PFSK-1 (cell line): ENCODE measurements at regions not wholly inside any gene's neighbourhood (a gene's known extent, or its start where the extent isn't known, plus 50 kb on each side); places are given as distances from the start of the nearest gene placed in this dataset.

Experiments used
- FOXP2 ChIP-seq: optimal IDR thresholded peaks from 2 replicates; pipeline ENCODE3; 2011; ENCODE audit warnings: borderline replicate concordance, control low read depth, inconsistent platforms; ENCODE audit not compliant: insufficient read depth; ENCODE audit errors: extremely low read length, extremely low read depth
- POLR2AphosphoS5 ChIP-seq: IDR thresholded peaks from 2 replicates; pipeline ENCODE4 v1.6.1; 2012; ENCODE audit warnings: low read depth, mild to moderate bottlenecking, control low read depth, low read length, moderate library complexity
- REST ChIP-seq, 2 experiments: IDR thresholded peaks; 2 replicates each; pipeline versions ENCODE4 v1.6.1 to v1.8.0; 2011 to 2012; ENCODE audit warnings: low read depth in 2 of 2, low read length in 2 of 2, control low read depth in 1 of 2, inconsistent platforms in 1 of 2, mild to moderate bottlenecking in 1 of 2, moderate library complexity in 1 of 2; ENCODE audit not compliant: insufficient read depth in 1 of 2
- SIN3A ChIP-seq: IDR thresholded peaks from 2 replicates; pipeline ENCODE4 v1.6.1; 2012; ENCODE audit warnings: mild to moderate bottlenecking, low read length, moderate library complexity, borderline replicate concordance; ENCODE audit not compliant: insufficient read depth
- TAF1 ChIP-seq: IDR thresholded peaks from 2 replicates; pipeline ENCODE4 v1.6.1; 2012; ENCODE audit warnings: low read length, control low read depth, borderline replicate concordance; ENCODE audit not compliant: insufficient read depth

DNA sequence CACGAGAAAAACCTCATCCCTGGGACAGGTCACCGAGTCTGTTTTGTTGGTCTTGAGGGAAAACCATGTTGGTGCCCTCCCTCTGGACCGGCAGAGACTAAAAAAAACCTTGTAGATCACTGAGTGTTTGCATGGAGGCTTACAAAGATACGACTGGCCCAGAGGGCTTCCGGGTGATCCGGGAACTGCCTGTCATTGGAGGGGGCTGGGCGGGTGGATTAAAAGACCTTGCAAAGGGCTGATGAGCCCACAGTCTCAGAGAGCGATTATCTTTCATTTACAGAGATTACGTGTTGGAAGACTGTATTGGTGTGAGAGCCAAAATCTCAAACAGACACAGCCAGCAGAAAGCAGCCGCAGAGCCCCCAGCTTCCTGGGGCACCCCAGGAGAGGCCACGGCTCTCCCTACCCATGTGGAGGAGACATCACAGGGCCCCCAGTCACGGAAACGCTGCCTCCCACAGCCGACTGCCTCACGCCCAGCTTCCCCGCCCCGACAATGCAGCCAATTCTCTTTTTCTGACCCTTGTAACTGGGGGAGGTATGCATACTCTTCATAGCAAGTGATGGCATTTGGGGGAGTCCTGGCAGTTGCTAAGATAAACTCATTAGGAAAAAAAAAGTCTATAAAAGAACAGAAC, 426.4 kb downstream of the CTTN start:
- TF ChIP-seq REST (IDR thresholded peaks at IDR 0.05; ENCODE audit: insufficient read depth in 1 of 2, low read depth in 2 of 2, low read length in 2 of 2): no peak
- no peak for TF ChIP-seq FOXP2
- TF ChIP-seq SIN3A: no peak
- TF ChIP-seq POLR2AphosphoS5: no peak
- no peak for TF ChIP-seq TAF1

DNA sequence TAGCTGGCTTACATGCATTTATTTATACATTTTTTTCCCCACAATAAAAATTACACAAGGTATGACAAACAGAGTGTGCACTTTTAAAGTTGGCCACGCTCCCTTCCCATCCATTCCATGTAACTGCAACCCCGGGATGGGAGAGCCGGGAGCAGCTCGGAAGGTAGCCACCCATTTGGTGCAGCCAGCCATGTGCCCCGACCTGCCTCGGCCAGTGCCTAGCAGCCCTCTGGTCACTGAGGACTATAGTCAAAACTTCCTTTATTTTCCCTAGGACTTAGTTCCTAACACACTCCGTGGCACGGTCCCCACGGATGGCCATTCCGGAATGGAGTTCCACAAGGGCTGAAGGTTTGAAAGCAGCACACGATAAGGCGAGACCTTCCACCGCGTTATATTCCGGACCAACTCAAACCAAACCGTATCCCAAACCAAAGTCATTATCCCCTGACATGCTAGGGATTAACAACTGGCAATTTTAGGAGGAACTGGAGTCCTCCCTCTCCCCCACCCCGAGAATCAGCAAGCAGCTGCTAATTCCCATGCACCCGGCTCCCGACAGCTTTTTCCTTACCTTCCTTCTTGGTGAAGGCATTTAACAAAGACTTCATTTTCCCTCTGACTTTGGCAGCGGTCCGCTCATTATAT, 426.4 kb downstream of the SHANK2 start:
- TF ChIP-seq TAF1: no peak
- no peak for TF ChIP-seq FOXP2
- TF ChIP-seq POLR2AphosphoS5: no peak
- TF ChIP-seq SIN3A: no peak
- no peak for TF ChIP-seq REST (IDR thresholded peaks at IDR 0.05; ENCODE audit: insufficient read depth in 1 of 2, low read depth in 2 of 2, low read length in 2 of 2)

DNA sequence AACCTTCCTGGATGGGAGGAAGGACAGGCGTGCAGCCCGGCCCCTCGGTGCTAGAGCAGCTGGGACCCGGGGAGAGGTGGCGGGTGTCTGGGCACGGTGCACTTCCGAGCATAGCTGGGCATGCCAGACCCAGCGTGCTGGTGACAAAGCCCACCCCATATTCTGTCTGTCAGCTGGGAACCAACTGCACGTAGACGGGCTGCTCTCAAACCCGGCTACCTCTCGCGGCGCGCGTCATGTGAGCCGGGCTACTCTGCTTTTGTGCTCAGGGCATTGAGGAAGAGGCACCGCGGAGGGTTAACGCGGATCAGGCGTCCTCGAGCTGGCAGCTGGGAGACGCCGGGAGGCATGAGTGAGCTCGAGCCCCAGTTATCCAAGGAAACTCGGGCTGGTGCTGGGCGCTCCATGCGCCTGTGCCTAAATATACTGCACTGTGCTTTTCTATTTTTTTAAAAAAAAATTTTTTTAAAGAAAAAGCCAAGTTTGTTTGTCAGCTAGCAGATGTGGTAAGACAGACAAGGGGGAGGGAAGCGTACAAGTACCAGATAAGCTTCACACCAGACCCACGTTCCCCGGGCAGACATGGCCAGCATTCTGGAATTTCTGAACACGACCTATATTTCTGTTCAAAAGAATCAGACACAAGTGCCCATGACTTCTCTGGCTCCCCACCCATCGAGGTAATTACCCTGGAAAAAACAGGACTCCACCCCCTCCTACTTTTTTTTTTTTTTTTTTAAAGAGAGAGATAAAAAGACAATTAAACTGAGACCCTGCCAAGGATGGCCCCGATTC, 425.6 kb downstream of the SHANK2 start:
- no peak for TF ChIP-seq POLR2AphosphoS5
- TF ChIP-seq TAF1: no peak
- TF ChIP-seq FOXP2: no peak
- TF ChIP-seq SIN3A: no peak
- TF ChIP-seq REST (IDR thresholded peaks at IDR 0.05; ENCODE audit: insufficient read depth in 1 of 2, low read depth in 2 of 2, low read length in 2 of 2): no peak

GRCh38 chr11:70828593-70829082, 423.7 kb downstream of the SHANK2 start:
- TF ChIP-seq POLR2AphosphoS5 (no peak), REST (IDR thresholded peaks at IDR 0.05; ENCODE audit: insufficient read depth in 1 of 2, low read depth in 2 of 2, low read length in 2 of 2) (no peak), TAF1 (no peak), SIN3A (no peak), FOXP2 (no peak)
